ENCODE measurements at regions not wholly inside any gene's neighbourhood (a gene's known extent, or its start where the extent isn't known, plus 50 kb on each side); places are given as distances from the start of the nearest gene placed in this dataset.

- TF ChIP-seq CTCF (IDR thresholded peaks at IDR 0.05; ENCODE audit: poor library complexity) (no peak), EZH2 (IDR thresholded peaks at IDR 0.05; ENCODE audit: borderline replicate concordance) (no peak)
Observed at GRCh38 chr12:33006106-33006505, 109.5 kb upstream of the PKP2 start.

Measured in hepatocyte (in vitro differentiated cells).